Muscle layer of duodenum (tissue), 2 donors: ENCODE measurements at regions not wholly inside any gene's neighbourhood (a gene's known extent, or its start where the extent isn't known, plus 50 kb on each side); places are given as distances from the start of the nearest gene placed in this dataset.
A peak's percentile ranks its signal among the peaks of the same experiment; 100 is the strongest.

ENCODE experiments used
- H3K27ac ChIP-seq: one replicate; pipeline ENCODE4 v1.7.0; 2013; ENCODE audit warnings: mild to moderate bottlenecking, low read length
- H3K27me3 ChIP-seq: one replicate; pipeline ENCODE4 v1.7.0; 2013; ENCODE audit warnings: low read depth, mild to moderate bottlenecking, control low read depth, low read length
- H3K36me3 ChIP-seq, 2 donors: one replicate each; pipeline ENCODE4 v1.7.0; 2013; ENCODE audit warnings: low read length in 2 of 2, control low read depth in 1 of 2, mild to moderate bottlenecking in 1 of 2; ENCODE audit not compliant: insufficient read depth in 2 of 2, control insufficient read depth in 1 of 2
- H3K4me1 ChIP-seq, 2 donors: one replicate each; pipeline ENCODE4 v1.7.0; 2013; ENCODE audit warnings: low read length in 2 of 2, mild to moderate bottlenecking in 2 of 2, control low read depth in 1 of 2, moderate library complexity in 1 of 2; ENCODE audit not compliant: insufficient read depth in 2 of 2, control insufficient read depth in 1 of 2
- H3K4me3 ChIP-seq, 2 donors: one replicate each; pipeline ENCODE4 v1.7.0; 2013; ENCODE audit warnings: low read length in 2 of 2, low read depth in 1 of 2, mild to moderate bottlenecking in 1 of 2
- H3K9me3 ChIP-seq, 2 donors: one replicate each; pipeline ENCODE4 v1.7.0; 2013; ENCODE audit warnings: low read length in 2 of 2, control low read depth in 1 of 2, mild to moderate bottlenecking in 1 of 2; ENCODE audit not compliant: control insufficient read depth in 1 of 2
- donor health status: healthy.

DNA sequence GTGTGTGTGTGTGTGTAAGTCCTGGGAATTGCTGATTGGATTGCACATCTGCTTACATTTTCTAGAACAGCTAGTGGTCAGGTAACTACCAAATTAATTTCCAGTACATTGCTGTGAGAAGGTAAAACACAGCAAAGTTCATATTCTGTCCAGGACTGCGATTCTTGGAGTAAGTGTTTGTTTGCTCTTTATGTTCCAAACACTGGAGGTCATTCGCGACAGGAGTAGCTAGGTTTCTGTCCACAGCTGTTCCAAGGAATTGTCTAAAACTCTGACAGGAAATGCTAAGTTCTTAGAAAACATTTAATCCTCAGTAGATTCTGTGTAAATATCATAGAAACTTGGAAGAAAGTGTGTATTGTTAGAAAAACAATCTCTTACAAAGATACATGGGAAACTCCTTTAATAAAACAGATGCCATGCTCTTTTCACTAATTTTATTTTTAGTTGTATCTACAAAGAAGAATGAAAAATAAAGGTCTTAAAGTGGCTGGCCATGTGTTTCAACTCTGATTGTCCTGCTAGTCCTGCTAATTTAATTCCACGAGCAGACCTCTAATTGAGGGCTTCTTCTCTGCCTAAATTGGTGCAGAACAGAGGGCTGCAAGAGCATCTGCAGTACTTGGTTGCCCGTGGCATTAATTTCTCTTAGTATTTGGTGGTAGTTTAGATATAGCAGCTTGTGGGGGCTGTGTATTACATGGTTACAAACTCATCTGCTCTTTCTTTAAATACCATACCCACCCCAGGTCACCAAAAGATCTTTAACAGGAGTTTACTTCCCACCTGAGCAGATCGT, 464.5 kb downstream of the RASEF start:
- no peaks in the 10 kb centered on the region for H3K36me3 ChIP-seq
- peaks cover 0 to 19% of the 10 kb centered on the region in 2 donors for H3K4me1 ChIP-seq

DNA sequence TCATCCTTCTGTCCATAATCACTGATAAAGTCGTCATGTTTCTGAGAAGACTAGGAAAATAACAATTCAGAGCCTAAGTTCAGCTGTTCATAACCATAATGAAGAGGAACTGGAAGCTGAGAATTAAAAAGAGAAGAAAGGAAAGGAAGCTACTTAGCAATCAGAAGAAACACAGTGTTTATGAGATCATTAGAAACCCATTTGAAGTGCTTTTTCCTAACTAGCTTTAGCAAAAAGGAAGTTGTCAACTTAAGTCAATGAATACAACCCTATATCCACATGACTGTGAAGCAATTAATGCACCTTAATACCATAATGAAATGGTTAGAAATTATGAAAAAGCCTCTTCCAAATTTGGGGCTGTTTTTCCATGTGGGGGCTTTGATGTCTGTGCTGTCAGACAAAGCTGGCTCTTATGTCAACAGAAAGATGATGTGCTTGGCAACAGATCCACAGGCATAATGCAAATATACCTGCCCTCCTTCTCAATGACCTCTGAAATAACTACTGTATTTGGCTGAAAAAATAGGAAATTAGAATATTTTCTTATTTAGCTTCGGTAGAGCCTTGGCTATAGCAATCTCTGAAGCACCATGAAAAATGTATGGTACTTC, 463.5 kb downstream of the RASEF start:
- no peaks in the 10 kb centered on the region for H3K36me3 ChIP-seq
- no peaks in the 10 kb centered on the region for H3K9me3 ChIP-seq
- H3K27me3 ChIP-seq: no peaks in the 10 kb centered on the region
- peaks cover 0 to 19% of the 10 kb centered on the region in 2 donors for H3K4me1 ChIP-seq
- H3K27ac ChIP-seq: no peak overlapping the region
- H3K4me3 ChIP-seq: no peak overlapping the region

More for the DNA sequence above, 464.5 kb downstream of the RASEF start:
- Histone ChIP-seq H3K27me3 (no peaks in the 10 kb centered on the region), H3K9me3 (no peaks in the 10 kb centered on the region), H3K27ac (no peak overlapping the region), H3K4me3 (no peak overlapping the region)

DNA sequence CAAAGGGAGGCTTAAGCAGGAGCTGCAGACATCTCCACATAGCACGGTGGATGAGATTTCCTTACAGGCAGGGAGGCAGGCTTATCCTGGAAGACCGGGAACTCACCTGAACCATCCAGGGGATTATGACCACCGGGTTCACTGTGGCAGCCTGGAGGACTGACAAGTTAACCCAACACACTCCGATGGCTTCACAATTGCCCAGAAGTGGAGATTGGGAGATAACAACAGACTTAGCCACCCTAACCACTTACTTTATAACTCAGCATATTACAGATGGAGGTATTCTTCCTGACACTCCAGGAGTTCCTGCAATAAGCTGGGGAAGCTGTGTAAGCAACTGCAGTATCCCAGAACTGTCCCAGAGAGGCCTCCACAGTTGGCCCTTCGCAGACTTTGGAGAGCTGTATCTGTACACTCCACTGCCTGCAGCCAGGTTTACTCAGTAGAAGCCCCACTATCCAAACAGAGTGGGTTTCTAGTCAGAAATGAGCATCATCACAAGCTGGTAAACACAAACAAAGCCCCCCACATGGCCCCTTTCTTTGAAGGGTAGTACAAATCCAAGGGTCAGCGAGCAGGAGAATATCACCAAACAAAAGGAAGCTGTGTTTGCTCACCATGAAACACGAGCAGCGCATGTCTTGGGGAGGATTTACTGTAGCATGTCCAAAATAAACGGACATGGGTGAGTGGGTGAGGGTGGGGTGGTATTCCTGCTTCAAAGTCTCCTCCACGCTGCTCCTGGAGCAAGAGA, 462.2 kb downstream of the RASEF start:
- Histone ChIP-seq H3K36me3 (no peaks in the 10 kb centered on the region), H3K9me3 (no peaks in the 10 kb centered on the region), H3K27me3 (no peaks in the 10 kb centered on the region), H3K4me3 (no peak overlapping the region), H3K4me1 (peaks cover 7 to 20% of the 10 kb centered on the region in 2 donors), H3K27ac (no peak overlapping the region)

DNA sequence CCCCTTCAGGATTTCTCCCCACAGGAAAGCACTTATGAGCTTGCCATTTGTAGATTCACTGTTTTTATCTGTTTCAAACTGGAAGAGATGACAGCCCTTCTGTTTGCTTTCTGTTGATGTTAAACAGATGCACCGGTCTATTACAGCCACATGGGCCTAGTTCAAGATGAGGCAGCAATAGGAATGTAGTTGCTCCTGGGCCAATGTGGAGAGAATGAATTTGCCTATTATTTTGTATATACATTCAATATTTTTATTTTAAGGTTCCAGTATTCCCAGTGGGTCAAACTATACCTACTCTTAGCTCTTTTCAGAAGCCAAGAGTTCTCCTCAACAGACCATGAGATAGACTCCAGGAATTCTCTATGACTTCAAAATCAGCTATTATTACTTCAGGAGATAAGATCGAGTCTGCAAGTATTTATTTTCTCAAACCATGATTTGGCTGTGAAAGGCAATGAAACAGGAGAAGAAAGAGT, 461.6 kb downstream of the RASEF start:
- H3K4me1 ChIP-seq: peaks cover 10 to 25% of the 10 kb centered on the region in 2 donors
- no peak overlapping the region for H3K4me3 ChIP-seq
- H3K27ac ChIP-seq: no peak overlapping the region
- H3K9me3 ChIP-seq: no peaks in the 10 kb centered on the region
- no peaks in the 10 kb centered on the region for H3K36me3 ChIP-seq
- H3K27me3 ChIP-seq: no peaks in the 10 kb centered on the region

DNA sequence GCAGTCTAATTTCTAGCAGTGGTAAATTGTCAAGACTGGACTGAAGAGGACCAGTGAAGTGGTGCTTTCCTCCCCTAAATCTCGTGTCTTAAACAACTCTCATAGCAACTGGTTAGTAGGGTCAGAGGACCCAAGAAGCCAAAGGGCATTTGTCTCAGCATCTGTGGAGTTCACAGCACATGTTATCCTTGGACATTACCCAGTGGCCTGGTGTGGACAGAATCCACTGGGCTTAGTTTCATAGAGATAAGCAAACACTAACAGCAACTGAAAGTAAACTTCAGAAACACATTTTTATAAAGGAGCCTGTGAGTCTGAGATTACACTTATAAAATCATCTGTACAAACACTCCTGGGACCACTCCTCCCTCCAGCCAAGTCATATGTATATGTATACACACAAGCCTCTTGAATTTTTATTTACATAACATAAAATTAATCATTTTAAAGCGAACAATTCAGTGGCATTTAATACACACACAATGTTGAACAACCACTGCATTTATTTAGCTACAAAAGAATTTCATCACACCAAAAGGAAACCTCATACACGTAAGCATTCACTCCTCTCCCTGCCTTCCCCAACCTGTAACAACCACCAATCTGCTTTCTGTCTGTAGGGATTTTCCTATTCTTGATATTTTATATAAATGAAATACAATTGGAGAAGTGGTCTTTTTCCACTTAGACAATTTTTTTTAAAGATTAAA, 457.8 kb downstream of the RASEF start:
- Histone ChIP-seq H3K9me3 (no peaks in the 10 kb centered on the region), H3K27me3 (no peaks in the 10 kb centered on the region), H3K4me1 (peaks cover 10 to 20% of the 10 kb centered on the region in 2 donors), H3K27ac (peak overlapping the region; percentile 28), H3K4me3 (no peak overlapping the region), H3K36me3 (no peaks in the 10 kb centered on the region)

DNA sequence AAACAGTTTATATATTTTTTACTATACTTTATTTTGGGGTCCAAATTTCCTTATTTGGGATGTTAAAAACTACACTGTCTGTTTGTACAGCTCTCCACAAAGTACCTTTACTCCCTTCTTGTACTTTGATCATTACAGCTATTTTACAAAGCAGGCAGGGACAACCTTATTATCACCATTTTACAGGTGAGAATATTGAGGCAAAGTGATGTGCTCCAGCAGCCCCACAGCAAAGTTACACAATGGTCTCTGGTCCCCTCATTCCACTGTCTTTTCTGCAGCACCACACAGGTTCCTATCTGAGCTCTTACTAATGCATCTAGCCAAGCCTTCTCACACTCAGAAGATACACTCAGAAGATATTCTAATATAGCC, 457.3 kb downstream of the RASEF start:
- no peaks in the 10 kb centered on the region for H3K9me3 ChIP-seq
- no peak overlapping the region for H3K27ac ChIP-seq
- no peaks in the 10 kb centered on the region for H3K27me3 ChIP-seq
- H3K36me3 ChIP-seq: no peaks in the 10 kb centered on the region
- H3K4me3 ChIP-seq: no peak overlapping the region
- H3K4me1 ChIP-seq: peaks cover 10 to 17% of the 10 kb centered on the region in 2 donors

DNA sequence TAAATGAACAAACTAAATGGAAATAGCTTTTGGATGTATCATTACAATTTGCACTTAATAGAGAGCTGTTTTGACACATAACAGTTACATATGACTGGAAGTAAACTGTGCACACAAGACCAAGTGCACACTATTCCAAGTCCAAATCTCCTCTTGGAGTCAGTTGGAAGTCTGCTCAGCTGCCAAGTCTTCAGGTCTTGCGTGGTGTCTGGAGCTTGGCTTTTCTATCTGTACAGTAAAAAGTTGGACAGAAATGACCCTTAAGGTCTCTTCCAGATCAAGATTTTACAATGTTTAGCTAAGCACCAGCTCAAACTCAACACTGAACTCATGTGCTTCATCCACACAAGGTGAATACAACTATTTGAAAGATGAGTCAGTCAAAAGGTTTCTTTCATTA, 456.9 kb downstream of the RASEF start:
- Histone ChIP-seq H3K27me3 (no peaks in the 10 kb centered on the region), H3K4me3 (no peak overlapping the region), H3K27ac (no peak overlapping the region)

DNA sequence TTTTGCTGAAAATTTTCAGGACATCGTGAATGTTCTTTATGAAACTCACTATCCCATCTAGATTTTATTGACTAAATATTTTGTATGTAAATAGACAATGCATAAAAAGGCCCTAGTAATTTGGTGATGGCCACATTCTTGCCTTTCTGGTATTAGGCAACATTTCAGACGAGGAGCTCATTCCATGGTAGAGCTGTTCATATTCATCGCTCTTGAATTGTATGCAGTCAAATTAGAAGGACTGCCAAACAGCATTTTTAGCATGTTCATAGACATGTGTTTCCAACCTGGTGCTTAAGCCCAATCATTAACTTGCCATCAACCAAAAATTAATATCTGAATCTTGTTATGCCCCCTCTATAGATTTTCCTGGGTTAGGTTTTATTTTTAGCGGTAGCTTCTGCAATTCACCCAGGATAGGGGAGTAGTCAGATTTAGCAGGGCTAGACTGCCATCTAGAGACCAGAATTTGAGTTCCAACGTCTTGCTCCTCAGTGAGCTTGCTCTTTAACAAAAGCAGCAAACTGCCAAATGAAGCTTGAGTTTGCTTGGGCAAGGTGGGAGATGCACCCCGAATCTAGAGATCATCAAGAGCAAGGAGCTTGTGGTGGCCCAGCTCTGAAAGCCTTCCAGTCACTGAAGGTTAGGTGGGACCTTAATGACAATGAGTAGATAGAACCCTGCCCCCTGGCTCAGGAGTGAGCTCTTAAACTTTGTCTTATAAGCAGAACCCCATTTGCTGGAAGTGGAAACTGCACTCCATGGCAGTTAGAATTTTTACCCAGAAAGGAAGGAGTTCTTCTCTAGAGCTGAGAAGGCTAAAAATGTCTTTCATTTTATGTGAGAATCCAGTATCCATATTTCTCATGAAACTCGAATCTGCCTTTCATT, 456.2 kb downstream of the RASEF start:
- Histone ChIP-seq H3K4me1 (peaks cover 7 to 10% of the 10 kb centered on the region in 2 donors), H3K27ac (no peak overlapping the region), H3K36me3 (no peaks in the 10 kb centered on the region), H3K4me3 (no peak overlapping the region), H3K9me3 (no peaks in the 10 kb centered on the region), H3K27me3 (no peaks in the 10 kb centered on the region)

More for the DNA sequence above, 456.9 kb downstream of the RASEF start:
- Histone ChIP-seq H3K36me3 (no peaks in the 10 kb centered on the region), H3K9me3 (no peaks in the 10 kb centered on the region), H3K4me1 (peaks cover 10 to 13% of the 10 kb centered on the region in 2 donors)

DNA sequence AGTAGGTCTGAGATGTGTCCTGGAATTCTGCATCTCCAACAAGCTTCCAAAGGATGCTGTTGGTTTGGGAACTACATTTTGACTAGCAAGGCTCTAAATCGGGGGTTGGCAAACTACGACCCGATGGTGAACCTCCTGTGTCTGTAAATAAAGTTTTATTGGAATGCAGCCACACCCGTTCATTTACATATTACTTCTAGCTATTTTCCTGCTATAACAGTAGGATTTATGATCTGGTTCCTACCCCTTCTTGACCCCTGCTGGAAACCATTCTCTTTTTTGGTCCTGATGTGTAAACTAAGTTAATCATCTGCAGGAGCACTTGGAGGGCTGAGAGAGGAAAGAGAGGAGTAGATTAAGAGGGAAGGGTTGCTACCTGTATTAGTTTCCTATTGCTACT, 454.5 kb downstream of the RASEF start:
- Histone ChIP-seq H3K4me1 (peaks cover 7 to 10% of the 10 kb centered on the region in 2 donors), H3K4me3 (no peak overlapping the region), H3K27ac (no peak overlapping the region), H3K36me3 (no peaks in the 10 kb centered on the region), H3K27me3 (no peaks in the 10 kb centered on the region), H3K9me3 (no peaks in the 10 kb centered on the region)

DNA sequence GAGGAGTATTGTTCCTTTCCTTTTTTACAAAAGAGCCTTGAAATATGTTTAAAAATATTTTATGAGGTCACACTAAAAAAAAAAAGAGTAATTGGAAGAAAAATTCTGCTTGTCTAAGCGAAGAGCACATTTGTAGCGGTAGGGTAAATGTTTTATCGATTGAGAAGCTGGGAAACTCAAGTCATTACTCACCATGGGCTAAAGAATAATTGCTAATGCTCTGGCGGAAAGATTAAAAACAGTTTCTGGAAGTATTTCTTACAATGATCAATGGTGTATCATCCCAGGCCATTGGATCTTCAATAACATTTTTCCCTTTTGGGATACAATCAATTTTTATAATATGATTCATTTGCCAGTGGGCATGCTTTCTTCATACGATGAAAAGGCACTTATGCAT, 450.0 kb downstream of the RASEF start:
- H3K4me3 ChIP-seq: no peak overlapping the region
- H3K4me1 ChIP-seq: no peaks in the 10 kb centered on the region
- no peaks in the 10 kb centered on the region for H3K9me3 ChIP-seq
- no peaks in the 10 kb centered on the region for H3K27me3 ChIP-seq
- H3K27ac ChIP-seq: no peak overlapping the region
- no peaks in the 10 kb centered on the region for H3K36me3 ChIP-seq
